ENCODE measurements at regions not wholly inside any gene's neighbourhood (a gene's known extent, or its start where the extent isn't known, plus 50 kb on each side); places are given as distances from the start of the nearest gene placed in this dataset.

GRCh38 chr14:101127224-101127623, 223.7 kb upstream of the RTL1 start:
- H3K36me3 ChIP-seq (ENCODE audit: control insufficient read depth, insufficient read depth, low read length): no peaks in the 10 kb centered on the region
- no peak for TF ChIP-seq CTCF (IDR thresholded peaks at IDR 0.05; ENCODE audit: insufficient read depth, low read length, poor library complexity, severe bottlenecking)
- DNase-seq (ENCODE audit: low read depth): no peak
- H3K27me3 ChIP-seq (ENCODE audit: control insufficient read depth, insufficient read depth, low read length): peaks cover 13% of the 10 kb centered on the region
- no peak overlapping the region for H3K4me3 ChIP-seq (ENCODE audit: low read depth, low read length)

- Histone ChIP-seq H3K36me3 (ENCODE audit: control insufficient read depth, insufficient read depth, low read length) (no peaks in the 10 kb centered on the region), H3K4me3 (ENCODE audit: low read depth, low read length) (no peak overlapping the region), H3K27me3 (ENCODE audit: control insufficient read depth, insufficient read depth, low read length) (peaks cover 13% of the 10 kb centered on the region)
- DNase-seq (ENCODE audit: low read depth): no peak
- TF ChIP-seq CTCF (IDR thresholded peaks at IDR 0.05; ENCODE audit: insufficient read depth, low read length, poor library complexity, severe bottlenecking): no peak
Observed at GRCh38 chr14:101128478-101129321, 225.2 kb upstream of the RTL1 start.

- no peak for TF ChIP-seq CTCF (IDR thresholded peaks at IDR 0.05; ENCODE audit: insufficient read depth, low read length, poor library complexity, severe bottlenecking)
- no peak for DNase-seq (ENCODE audit: low read depth)
- H3K27me3 ChIP-seq (ENCODE audit: control insufficient read depth, insufficient read depth, low read length): peaks cover 13% of the 10 kb centered on the region
- no peaks in the 10 kb centered on the region for H3K36me3 ChIP-seq (ENCODE audit: control insufficient read depth, insufficient read depth, low read length)
- no peak overlapping the region for H3K4me3 ChIP-seq (ENCODE audit: low read depth, low read length)
Observed at GRCh38 chr14:101129521-101130167, 226.1 kb upstream of the RTL1 start.

GRCh38 chr14:101130861-101131260, 227.3 kb upstream of the RTL1 start:
- H3K4me3 ChIP-seq (ENCODE audit: low read depth, low read length): no peak overlapping the region
- H3K36me3 ChIP-seq (ENCODE audit: control insufficient read depth, insufficient read depth, low read length): no peaks in the 10 kb centered on the region
- no peak for TF ChIP-seq CTCF (IDR thresholded peaks at IDR 0.05; ENCODE audit: insufficient read depth, low read length, poor library complexity, severe bottlenecking)
- peaks cover 13% of the 10 kb centered on the region for H3K27me3 ChIP-seq (ENCODE audit: control insufficient read depth, insufficient read depth, low read length)
- no peak for DNase-seq (ENCODE audit: low read depth)

- DNase-seq (ENCODE audit: low read depth): no peak
- no peak for TF ChIP-seq CTCF (IDR thresholded peaks at IDR 0.05; ENCODE audit: insufficient read depth, low read length, poor library complexity, severe bottlenecking)
- no peaks in the 10 kb centered on the region for H3K36me3 ChIP-seq (ENCODE audit: control insufficient read depth, insufficient read depth, low read length)
- H3K27me3 ChIP-seq (ENCODE audit: control insufficient read depth, insufficient read depth, low read length): peaks cover 13% of the 10 kb centered on the region
- H3K4me3 ChIP-seq (ENCODE audit: low read depth, low read length): no peak overlapping the region
Observed at GRCh38 chr14:101131451-101131916, 228.0 kb upstream of the RTL1 start.

Data from kidney epithelial cell (primary cell).